Pons (tissue), 1 donor: ENCODE measurements at regions not wholly inside any gene's neighbourhood (a gene's known extent, or its start where the extent isn't known, plus 50 kb on each side); places are given as distances from the start of the nearest gene placed in this dataset.

Experiments
- DNase-seq: peaks from one replicate; pipeline ENCODE4 v3.0.0-alpha.2; 2016; ENCODE audit warnings: low spot score

- DNase-seq: no peak
Observed at GRCh38 chr4:143082701-143083100, 102.0 kb upstream of the USP38 start.

- peak; percentile 3 for DNase-seq
Observed at GRCh38 chr4:143083756-143084472, 100.8 kb upstream of the USP38 start.

GRCh38 chr4:143084566-143084965 lies 100.2 kb upstream of the USP38 start:
- peak; percentile 51 for DNase-seq

- DNase-seq: peak; percentile 20
Observed at GRCh38 chr4:143085224-143085623, 99.5 kb upstream of the USP38 start.

- no peak for DNase-seq
Observed at GRCh38 chr4:143085659-143086058, 99.1 kb upstream of the USP38 start.

- DNase-seq: no peak
Observed at GRCh38 chr4:143089291-143089690, 95.4 kb upstream of the USP38 start.

- no peak for DNase-seq
Observed at GRCh38 chr4:143089847-143090246, 94.9 kb upstream of the USP38 start.

GRCh38 chr4:143091862-143092261 lies 92.9 kb upstream of the USP38 start:
- no peak for DNase-seq

GRCh38 chr4:143095447-143095846 lies 89.3 kb upstream of the USP38 start:
- DNase-seq: no peak

GRCh38 chr4:143097751-143098150 lies 87.0 kb upstream of the USP38 start:
- no peak for DNase-seq

- no peak for DNase-seq
Observed at GRCh38 chr4:143099693-143100092, 85.0 kb upstream of the USP38 start.

GRCh38 chr4:143109376-143109775 lies 75.3 kb upstream of the USP38 start:
- no peak for DNase-seq

GRCh38 chr4:143118663-143119062 lies 66.1 kb upstream of the USP38 start:
- DNase-seq: no peak

GRCh38 chr4:143127621-143128020 lies 57.1 kb upstream of the USP38 start:
- no peak for DNase-seq

GRCh38 chr4:143133977-143134376 lies 50.7 kb upstream of the USP38 start:
- no peak for DNase-seq
